Fibroblast of pulmonary artery (primary cell): ENCODE measurements at regions not wholly inside any gene's neighbourhood (a gene's known extent, or its start where the extent isn't known, plus 50 kb on each side); places are given as distances from the start of the nearest gene placed in this dataset.
"Not testable (repeated sequence)": the region's sequence is repeated elsewhere in the genome, so short reads cannot be mapped to it uniquely, and the experiment has no call there.

Source experiments
- DNase-seq: peaks from one replicate; pipeline ENCODE4 v3.0.0-alpha.2; 2010; ENCODE audit warnings: low read depth
- H3K4me3 ChIP-seq: replicated peaks from 2 replicates; pipeline ENCODE4 v1.5.1; 2011; ENCODE audit warnings: low read depth, mild to moderate bottlenecking, control low read depth, low read length, moderate library complexity
- TF ChIP-seq, protein P1 (sequence below): IDR thresholded peaks from 2 replicates; pipeline ENCODE4 v1.5.1; 2011; ENCODE audit warnings: mild to moderate bottlenecking, control low read depth, low read length, inconsistent platforms; ENCODE audit errors: missing control alignments

- not testable (repeated sequence) for H3K4me3 ChIP-seq, DNase-seq
Observed at GRCh38 chr9:39552242-39552881, 196.9 kb downstream of the SPATA31A1 start.

DNA sequence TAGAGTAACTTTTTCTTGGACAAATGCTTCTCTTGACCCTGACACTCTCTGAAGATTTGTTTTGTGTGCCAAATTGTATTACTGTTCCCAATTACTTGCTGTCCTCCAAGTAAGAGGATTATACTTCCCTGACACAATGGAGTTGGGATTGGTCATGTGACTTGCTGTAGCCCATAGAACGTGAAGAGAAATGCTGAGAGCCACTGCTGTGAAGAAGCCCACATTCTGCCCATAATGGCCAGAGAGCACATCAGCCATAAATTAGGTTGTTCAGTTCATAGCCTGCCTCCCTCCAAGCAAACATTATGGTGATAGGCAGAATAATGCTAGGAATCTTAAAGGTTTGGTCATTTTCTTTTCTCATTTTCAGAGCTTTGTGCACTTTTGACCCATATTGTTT is 198.9 kb downstream of the SPATA31A1 start:
- not testable (repeated sequence) for DNase-seq, H3K4me3 ChIP-seq

DNA sequence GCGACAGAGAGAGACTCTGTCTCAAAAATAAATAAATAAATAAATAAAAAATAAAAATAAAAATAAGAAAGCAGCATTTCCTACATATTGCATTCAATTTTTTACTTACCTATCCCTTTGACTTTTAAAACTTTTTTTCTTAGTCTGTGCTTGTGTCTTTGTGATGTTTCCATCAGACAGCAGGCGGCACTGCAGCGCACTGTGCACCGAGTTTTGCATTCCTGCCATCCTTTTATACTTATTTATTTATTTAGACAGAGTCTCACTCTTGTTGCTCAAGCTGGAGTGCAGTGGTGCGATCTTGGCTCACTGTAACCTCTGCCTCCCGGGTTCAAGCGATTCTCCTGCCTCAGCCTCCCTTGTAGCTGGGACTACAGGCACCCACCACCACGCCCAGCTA is 203.9 kb downstream of the SPATA31A1 start:
- not testable (repeated sequence) for DNase-seq, H3K4me3 ChIP-seq
- TF ChIP-seq, protein P1, sequence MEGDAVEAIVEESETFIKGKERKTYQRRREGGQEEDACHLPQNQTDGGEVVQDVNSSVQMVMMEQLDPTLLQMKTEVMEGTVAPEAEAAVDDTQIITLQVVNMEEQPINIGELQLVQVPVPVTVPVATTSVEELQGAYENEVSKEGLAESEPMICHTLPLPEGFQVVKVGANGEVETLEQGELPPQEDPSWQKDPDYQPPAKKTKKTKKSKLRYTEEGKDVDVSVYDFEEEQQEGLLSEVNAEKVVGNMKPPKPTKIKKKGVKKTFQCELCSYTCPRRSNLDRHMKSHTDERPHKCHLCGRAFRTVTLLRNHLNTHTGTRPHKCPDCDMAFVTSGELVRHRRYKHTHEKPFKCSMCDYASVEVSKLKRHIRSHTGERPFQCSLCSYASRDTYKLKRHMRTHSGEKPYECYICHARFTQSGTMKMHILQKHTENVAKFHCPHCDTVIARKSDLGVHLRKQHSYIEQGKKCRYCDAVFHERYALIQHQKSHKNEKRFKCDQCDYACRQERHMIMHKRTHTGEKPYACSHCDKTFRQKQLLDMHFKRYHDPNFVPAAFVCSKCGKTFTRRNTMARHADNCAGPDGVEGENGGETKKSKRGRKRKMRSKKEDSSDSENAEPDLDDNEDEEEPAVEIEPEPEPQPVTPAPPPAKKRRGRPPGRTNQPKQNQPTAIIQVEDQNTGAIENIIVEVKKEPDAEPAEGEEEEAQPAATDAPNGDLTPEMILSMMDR, result peak; percentile 16

DNA sequence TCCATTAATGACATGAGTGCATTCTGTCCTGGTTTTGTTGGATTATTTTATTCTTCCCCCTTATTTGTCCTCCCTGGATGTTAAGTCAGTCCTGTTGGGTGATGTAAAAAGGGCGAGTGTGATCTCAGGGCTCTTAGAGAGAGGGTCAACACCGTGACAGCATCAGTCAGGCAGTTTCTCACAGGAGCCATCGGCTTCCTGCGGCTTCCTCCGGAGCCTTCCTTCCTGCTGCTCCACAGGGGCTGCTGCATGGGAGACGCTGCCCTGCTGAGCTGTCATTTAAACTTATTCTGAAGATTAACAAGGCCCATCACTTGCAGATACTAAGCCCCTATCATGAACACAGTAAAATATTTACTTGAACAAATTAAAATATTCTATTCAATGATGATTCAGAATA is 211.3 kb downstream of the SPATA31A1 start:
- not testable (repeated sequence) for H3K4me3 ChIP-seq, DNase-seq

DNA sequence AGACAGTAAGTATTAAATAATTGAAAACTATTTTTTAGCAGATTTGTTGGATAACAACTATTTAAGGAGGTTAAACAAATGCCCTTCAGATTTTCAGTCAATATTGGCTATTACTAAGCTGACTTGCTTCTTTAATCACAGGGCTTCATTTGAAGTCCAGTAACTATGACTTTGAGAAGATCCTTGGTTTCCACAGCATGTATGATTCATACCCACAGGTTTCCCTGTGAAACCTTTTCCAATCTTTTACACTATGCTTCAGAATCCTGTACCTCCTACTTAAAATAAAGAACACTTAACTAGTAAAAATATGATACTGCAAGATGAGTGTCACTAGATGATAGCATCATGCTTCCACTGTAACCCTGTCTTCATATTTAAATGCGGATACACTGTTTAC is 211.9 kb downstream of the SPATA31A1 start:
- not testable (repeated sequence) for H3K4me3 ChIP-seq, DNase-seq

DNA sequence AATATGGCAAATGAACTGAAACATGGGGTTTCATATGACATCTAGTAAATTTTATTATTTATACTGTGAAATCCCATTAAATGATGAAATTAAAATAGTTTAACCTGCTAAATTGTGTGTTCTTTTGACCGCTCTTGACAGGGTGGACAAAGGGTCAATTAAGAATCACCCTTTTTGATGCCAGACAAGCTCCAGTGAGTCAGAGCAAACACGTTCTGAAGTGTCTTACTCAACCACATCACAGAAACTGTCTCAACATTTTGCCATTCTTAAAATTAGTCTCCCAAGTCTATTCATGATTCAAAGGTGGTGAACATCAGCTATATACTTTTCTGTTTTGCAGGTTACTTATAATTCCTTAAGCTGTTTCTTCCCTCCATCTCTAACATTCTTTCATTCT is 213.4 kb downstream of the SPATA31A1 start:
- not testable (repeated sequence) for H3K4me3 ChIP-seq, DNase-seq

GRCh38 chr9:39573024-39574022 is 217.9 kb downstream of the SPATA31A1 start:
- not testable (repeated sequence) for H3K4me3 ChIP-seq, DNase-seq

DNA sequence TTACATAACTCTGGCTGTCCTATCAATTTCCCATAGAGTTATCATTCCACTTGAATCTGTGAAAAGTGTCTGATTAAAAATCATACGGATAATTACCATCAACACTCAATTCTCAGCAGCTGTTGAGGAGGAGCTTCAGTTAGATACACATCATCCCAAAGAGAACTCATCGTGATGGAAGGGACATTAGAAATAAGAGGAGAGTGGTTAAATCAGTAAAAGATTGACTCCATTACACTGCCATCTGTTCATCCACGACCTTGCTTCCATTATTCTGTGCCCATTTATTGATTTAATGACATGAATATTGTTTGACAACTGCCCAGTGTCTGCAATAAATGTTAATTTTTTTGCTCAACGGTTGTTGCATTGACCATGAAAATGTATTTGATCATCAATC is 223.5 kb downstream of the SPATA31A1 start:
- not testable (repeated sequence) for DNase-seq

GRCh38 chr9:39581296-39581695 is 225.8 kb downstream of the SPATA31A1 start:
- not testable (repeated sequence) for DNase-seq, H3K4me3 ChIP-seq

More for the DNA sequence above, 223.5 kb downstream of the SPATA31A1 start:
- not testable (repeated sequence) for H3K4me3 ChIP-seq

DNA sequence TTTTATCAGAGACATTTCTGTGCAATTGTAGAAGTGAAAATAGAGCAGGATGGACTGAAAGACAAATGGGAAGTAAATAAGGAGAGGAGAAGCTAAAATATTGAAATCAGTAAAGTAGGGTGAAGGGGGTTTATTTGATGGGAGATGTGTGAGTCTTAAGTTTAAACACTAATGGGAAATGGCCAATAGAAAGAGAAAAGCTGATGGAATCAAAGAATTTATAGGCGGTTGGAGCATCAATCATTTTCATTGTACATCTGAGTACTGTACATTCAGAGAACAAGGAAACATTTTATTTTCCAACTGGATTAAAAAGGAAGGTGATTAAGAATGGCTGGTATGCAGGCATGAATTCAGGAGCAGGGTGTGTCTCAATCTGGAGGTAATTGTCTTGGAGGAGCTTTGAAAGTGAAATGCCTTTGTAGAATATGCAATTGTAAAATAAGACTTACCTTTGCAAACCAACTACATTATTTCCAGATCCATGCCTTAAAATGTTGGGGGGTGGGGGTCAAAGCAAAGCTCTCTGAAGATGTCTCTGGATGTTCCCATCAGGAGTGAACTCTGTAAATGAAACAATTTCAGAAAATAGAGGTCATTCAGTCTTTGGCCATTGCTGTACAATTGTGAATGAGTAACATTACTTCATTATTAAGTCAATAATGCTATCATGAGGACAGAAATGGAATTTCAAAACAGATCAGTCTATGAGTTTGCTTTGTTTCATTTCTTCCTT is 227.4 kb downstream of the SPATA31A1 start:
- not testable (repeated sequence) for DNase-seq, H3K4me3 ChIP-seq

- H3K4me3 ChIP-seq, DNase-seq: not testable (repeated sequence)
Observed at GRCh38 chr9:39583413-39583747, 227.9 kb downstream of the SPATA31A1 start.

- not testable (repeated sequence) for H3K4me3 ChIP-seq, DNase-seq
Observed at GRCh38 chr9:39585233-39585632, 229.8 kb downstream of the SPATA31A1 start.
